ENCODE measurements at regions not wholly inside any gene's neighbourhood (a gene's known extent, or its start where the extent isn't known, plus 50 kb on each side); places are given as distances from the start of the nearest gene placed in this dataset.

- no peak overlapping the region for H3K27ac Mint-ChIP-seq
These were observed 252.3 kb upstream of the PRR20A start for GRCh38 chr13:56888455-56888854.

GRCh38 chr13:56893843-56894242 is 246.9 kb upstream of the PRR20A start:
- Mint-ChIP-seq H3K4me3 (no peak overlapping the region), H3K27me3 (no peaks in the 10 kb centered on the region), H3K4me1 (ENCODE audit: unreplicated experiment) (no peaks in the 10 kb centered on the region), H3K27ac (no peak overlapping the region), H3K9me3 (no peaks in the 10 kb centered on the region), H3K36me3 (no peaks in the 10 kb centered on the region)
- no peak for DNase-seq (ENCODE audit: extremely low spot score, unreplicated experiment)
- TF ChIP-seq CTCF (conservative IDR thresholded peaks at IDR 0.05) = no peak

More at GRCh38 chr13:56888455-56888854, 252.3 kb upstream of the PRR20A start:
- Mint-ChIP-seq H3K9me3 (peaks cover 1% of the 10 kb centered on the region), H3K4me1 (ENCODE audit: unreplicated experiment) (no peaks in the 10 kb centered on the region), H3K4me3 (no peak overlapping the region), H3K36me3 (no peaks in the 10 kb centered on the region), H3K27me3 (no peaks in the 10 kb centered on the region)
- no peak for DNase-seq (ENCODE audit: extremely low spot score, unreplicated experiment)
- TF ChIP-seq CTCF (conservative IDR thresholded peaks at IDR 0.05) = no peak

GRCh38 chr13:56900549-56901279 is 240.0 kb upstream of the PRR20A start:
- DNase-seq (ENCODE audit: extremely low spot score, unreplicated experiment) = no peak
- Mint-ChIP-seq H3K9me3 (no peaks in the 10 kb centered on the region), H3K27ac (no peak overlapping the region), H3K36me3 (no peaks in the 10 kb centered on the region), H3K4me3 (no peak overlapping the region), H3K27me3 (no peaks in the 10 kb centered on the region), H3K4me1 (ENCODE audit: unreplicated experiment) (no peaks in the 10 kb centered on the region)
- TF ChIP-seq CTCF (conservative IDR thresholded peaks at IDR 0.05) = no peak

- Mint-ChIP-seq H3K4me1 (ENCODE audit: unreplicated experiment) (no peaks in the 10 kb centered on the region), H3K36me3 (no peaks in the 10 kb centered on the region), H3K4me3 (no peak overlapping the region), H3K9me3 (no peaks in the 10 kb centered on the region), H3K27ac (no peak overlapping the region), H3K27me3 (no peaks in the 10 kb centered on the region)
- no peak for DNase-seq (ENCODE audit: extremely low spot score, unreplicated experiment)
- no peak for TF ChIP-seq CTCF (conservative IDR thresholded peaks at IDR 0.05)
These were observed 238.4 kb upstream of the PRR20A start for GRCh38 chr13:56902276-56902675.

GRCh38 chr13:56903710-56904282 is 236.9 kb upstream of the PRR20A start:
- Mint-ChIP-seq H3K27ac (no peak overlapping the region), H3K4me3 (no peak overlapping the region), H3K27me3 (no peaks in the 10 kb centered on the region), H3K36me3 (no peaks in the 10 kb centered on the region), H3K9me3 (no peaks in the 10 kb centered on the region), H3K4me1 (ENCODE audit: unreplicated experiment) (peaks cover 8% of the 10 kb centered on the region)
- DNase-seq (ENCODE audit: extremely low spot score, unreplicated experiment) = no peak
- no peak for TF ChIP-seq CTCF (conservative IDR thresholded peaks at IDR 0.05)

Measured in type B pancreatic cell (in vitro differentiated cells).